Nephron progenitor cell (in vitro differentiated cells): ENCODE measurements at regions not wholly inside any gene's neighbourhood (a gene's known extent, or its start where the extent isn't known, plus 50 kb on each side); places are given as distances from the start of the nearest gene placed in this dataset.

Source experiments
- DNase-seq: peaks from one replicate; pipeline ENCODE4 v3.0.0; 2021
- H3K27ac Mint-ChIP-seq: 2 replicates; pipeline ENCODE4 v1.8.0; 2021; ENCODE audit warnings: mild to moderate bottlenecking, moderate library complexity, mixed read lengths
- H3K27me3 Mint-ChIP-seq: 2 replicates; pipeline ENCODE4 v1.8.0; 2021; ENCODE audit warnings: mild to moderate bottlenecking, low read depth, mixed read lengths; ENCODE audit not compliant: poor library complexity
- H3K36me3 Mint-ChIP-seq: 2 replicates; pipeline ENCODE4 v1.8.0; 2021; ENCODE audit warnings: low read depth, mixed read lengths
- H3K4me1 Mint-ChIP-seq: 2 replicates; pipeline ENCODE4 v1.8.0; 2021; ENCODE audit warnings: mixed read lengths
- H3K4me3 Mint-ChIP-seq: 2 replicates; pipeline ENCODE4 v1.8.0; 2021; ENCODE audit warnings: mild to moderate bottlenecking, moderate library complexity, mixed read lengths
- H3K9me3 Mint-ChIP-seq: 2 replicates; pipeline ENCODE4 v1.8.0; 2021; ENCODE audit warnings: mild to moderate bottlenecking, moderate library complexity, mixed read lengths
- TF ChIP-seq, protein P1 (sequence below): fragments of 200-600 bp; sonication (generic); IDR thresholded peaks from 2 replicates; pipeline ENCODE4 v1.5.0; 2021; ENCODE audit warnings: antibody characterized with exemption

DNA sequence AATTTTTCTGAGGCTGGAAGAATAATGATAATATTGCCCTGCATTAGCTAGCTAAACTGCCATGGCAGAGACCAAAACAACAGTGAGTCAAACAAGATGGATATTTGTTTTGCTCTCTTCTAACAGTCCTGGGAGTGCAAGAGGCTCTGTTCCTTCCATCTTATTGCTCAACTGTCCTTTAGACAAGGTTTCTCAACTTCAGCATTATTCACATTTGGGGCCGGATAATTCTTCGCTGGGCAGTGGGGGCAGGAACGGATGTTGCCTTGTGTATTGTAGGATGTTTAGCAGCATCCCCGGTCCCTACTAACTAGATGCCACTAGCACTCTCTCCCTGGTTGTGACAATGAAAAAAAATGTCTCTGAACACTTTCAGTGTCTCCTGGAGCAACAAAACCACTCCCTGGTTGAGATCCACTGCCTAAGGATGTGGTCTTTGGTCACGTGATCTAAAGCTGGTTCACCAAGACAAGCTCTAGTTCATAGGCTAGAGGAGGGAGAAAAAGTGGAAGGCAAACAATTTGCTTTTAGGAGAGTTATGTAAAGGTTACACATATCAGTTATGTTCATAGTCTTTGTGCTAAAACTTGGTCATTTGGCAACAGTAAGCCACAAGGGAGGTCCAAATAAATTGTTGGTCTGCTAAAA is 144.4 kb downstream of the PCTP start:
- Mint-ChIP-seq H3K4me1 (no peaks in the 10 kb centered on the region), H3K9me3 (peaks cover 10% of the 10 kb centered on the region), H3K27me3 (peaks cover 2% of the 10 kb centered on the region), H3K36me3 (no peaks in the 10 kb centered on the region), H3K27ac (no peak overlapping the region), H3K4me3 (no peak overlapping the region)
- TF ChIP-seq, protein P1, sequence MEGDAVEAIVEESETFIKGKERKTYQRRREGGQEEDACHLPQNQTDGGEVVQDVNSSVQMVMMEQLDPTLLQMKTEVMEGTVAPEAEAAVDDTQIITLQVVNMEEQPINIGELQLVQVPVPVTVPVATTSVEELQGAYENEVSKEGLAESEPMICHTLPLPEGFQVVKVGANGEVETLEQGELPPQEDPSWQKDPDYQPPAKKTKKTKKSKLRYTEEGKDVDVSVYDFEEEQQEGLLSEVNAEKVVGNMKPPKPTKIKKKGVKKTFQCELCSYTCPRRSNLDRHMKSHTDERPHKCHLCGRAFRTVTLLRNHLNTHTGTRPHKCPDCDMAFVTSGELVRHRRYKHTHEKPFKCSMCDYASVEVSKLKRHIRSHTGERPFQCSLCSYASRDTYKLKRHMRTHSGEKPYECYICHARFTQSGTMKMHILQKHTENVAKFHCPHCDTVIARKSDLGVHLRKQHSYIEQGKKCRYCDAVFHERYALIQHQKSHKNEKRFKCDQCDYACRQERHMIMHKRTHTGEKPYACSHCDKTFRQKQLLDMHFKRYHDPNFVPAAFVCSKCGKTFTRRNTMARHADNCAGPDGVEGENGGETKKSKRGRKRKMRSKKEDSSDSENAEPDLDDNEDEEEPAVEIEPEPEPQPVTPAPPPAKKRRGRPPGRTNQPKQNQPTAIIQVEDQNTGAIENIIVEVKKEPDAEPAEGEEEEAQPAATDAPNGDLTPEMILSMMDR = no peak
- DNase-seq = no peak

DNA sequence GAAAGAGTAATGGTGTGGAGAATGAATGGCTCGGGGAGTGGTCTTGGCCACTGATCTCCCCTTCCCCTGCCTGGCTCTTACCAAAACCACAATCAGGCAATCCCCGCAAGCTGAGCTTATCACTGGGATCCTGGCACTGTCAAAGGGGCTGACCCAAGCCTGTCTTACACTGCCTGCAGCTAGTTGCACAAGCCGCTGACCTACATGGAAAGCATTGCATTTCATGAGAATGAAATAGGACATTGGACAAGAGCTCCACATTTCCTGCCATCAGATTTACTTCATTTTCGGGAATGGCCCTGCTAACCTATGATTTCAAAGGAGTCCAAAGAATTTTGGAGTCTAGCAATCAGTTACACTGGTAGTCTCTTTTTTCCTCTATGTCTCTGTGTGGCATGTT is 146.4 kb downstream of the PCTP start:
- H3K9me3 Mint-ChIP-seq = no peaks in the 10 kb centered on the region
- H3K4me3 Mint-ChIP-seq = no peak overlapping the region
- no peaks in the 10 kb centered on the region for H3K4me1 Mint-ChIP-seq
- no peaks in the 10 kb centered on the region for H3K36me3 Mint-ChIP-seq
- no peaks in the 10 kb centered on the region for H3K27me3 Mint-ChIP-seq
- no peak for DNase-seq
- no peak overlapping the region for H3K27ac Mint-ChIP-seq
- TF ChIP-seq, protein P1 = no peak

DNA sequence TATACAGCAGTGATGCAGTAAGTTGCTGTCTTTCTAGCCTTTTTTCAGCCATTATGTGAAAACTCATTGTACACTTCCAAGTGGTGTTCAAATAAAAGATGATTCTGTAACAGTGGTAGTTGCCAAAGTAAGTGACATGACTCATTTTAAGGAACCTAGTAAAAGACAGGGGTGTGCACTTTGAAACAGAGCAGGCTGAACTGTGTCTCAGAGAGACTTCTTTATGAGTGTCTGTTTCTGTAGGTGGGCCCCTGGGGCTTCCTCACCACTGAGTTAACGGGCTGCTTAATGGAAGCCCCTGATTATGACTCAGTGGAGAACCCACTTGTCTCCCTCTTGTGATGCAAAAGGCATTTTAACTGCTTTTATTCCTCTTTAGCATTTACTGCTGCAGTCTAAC is 147.3 kb downstream of the PCTP start:
- Mint-ChIP-seq H3K4me1 (no peaks in the 10 kb centered on the region), H3K36me3 (no peaks in the 10 kb centered on the region), H3K4me3 (no peak overlapping the region), H3K27ac (no peak overlapping the region), H3K27me3 (no peaks in the 10 kb centered on the region), H3K9me3 (no peaks in the 10 kb centered on the region)
- no peak for DNase-seq
- TF ChIP-seq, protein P1 = no peak

DNA sequence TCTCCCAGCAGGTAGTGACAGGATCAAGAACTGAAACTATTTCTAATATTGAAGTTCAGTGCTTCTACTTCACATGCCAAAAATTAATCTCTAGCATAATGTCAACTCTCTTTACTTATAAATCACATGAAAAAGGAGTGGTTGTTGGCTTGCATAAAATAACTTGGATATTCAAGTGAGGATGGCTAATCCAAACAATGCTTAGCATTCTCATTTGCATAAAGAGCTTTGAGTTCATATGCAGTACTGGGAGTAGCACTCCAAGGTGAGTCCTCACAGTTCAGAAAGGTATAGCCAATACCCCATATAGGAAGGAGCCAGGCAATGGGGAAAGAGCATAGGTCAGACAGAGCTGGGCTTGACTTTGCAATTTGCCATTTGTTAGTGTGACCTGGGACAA is 149.3 kb downstream of the PCTP start:
- Mint-ChIP-seq H3K4me1 (no peaks in the 10 kb centered on the region), H3K36me3 (no peaks in the 10 kb centered on the region), H3K27ac (no peak overlapping the region), H3K9me3 (no peaks in the 10 kb centered on the region), H3K27me3 (no peaks in the 10 kb centered on the region), H3K4me3 (no peak overlapping the region)
- DNase-seq = no peak
- TF ChIP-seq, protein P1 = no peak

DNA sequence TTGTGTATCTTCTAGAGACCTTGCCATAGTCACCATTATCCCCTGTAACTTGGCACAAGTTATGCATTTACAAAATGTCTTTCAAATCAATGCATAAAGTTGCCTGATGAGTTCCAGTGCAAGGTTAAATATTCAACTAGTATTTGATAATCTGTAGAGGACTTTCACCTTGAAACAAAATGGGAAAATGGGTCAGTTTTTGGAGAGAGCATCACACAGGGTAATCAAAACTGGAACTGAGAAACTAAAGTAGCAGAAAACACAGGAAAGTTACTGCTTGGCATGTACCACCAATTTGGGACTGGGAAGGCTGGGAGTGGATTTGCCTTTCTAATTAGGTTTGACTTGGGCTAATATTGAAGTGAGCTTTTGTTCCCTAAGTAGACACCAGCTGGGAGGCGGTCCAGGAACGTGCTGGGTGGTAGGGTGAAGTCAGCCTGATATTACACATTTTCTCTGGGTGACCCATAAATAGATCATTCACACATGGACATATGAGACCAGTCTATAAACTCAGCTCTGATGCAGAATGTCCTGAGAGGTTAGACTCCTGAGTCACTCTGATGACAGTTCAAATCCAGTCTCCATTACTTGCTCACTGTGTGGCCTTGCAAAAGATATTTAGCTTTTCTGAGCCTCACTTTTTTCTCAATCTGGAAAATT is 152.3 kb downstream of the PCTP start:
- H3K9me3 Mint-ChIP-seq = peaks cover 8% of the 10 kb centered on the region
- H3K4me1 Mint-ChIP-seq = no peaks in the 10 kb centered on the region
- H3K36me3 Mint-ChIP-seq = no peaks in the 10 kb centered on the region
- no peak overlapping the region for H3K27ac Mint-ChIP-seq
- TF ChIP-seq, protein P1 = no peak
- H3K4me3 Mint-ChIP-seq = no peak overlapping the region
- DNase-seq = no peak
- no peaks in the 10 kb centered on the region for H3K27me3 Mint-ChIP-seq

DNA sequence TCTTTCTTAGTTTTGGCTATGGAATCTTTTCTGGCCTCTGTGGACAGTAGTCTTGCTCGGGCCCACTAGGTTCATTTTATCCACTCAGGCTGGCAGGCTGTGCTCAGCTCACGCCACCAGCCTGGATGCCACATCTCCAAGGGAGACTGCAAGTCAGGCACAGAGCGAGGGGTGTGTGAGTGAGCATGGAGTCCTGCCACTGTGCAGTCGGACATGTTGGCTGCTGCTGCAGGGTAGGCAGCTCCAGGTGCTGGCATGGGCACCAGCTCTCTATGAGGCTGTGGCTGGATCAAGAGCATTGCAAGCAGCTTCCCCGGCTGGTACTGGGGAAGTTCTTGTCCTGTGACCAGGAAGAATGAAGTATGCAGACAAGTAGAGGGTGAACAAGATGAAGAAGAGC is 158.9 kb downstream of the PCTP start:
- H3K36me3 Mint-ChIP-seq = no peaks in the 10 kb centered on the region
- TF ChIP-seq, protein P1 = no peak
- no peak overlapping the region for H3K27ac Mint-ChIP-seq
- H3K4me1 Mint-ChIP-seq = no peaks in the 10 kb centered on the region
- H3K27me3 Mint-ChIP-seq = peaks cover 7% of the 10 kb centered on the region
- no peak overlapping the region for H3K4me3 Mint-ChIP-seq
- peaks cover 20% of the 10 kb centered on the region for H3K9me3 Mint-ChIP-seq
- DNase-seq = no peak
